Prostate gland (tissue), 2 donors: ENCODE measurements at regions not wholly inside any gene's neighbourhood (a gene's known extent, or its start where the extent isn't known, plus 50 kb on each side); places are given as distances from the start of the nearest gene placed in this dataset.
"Not testable (repeated sequence)": the region's sequence is repeated elsewhere in the genome, so short reads cannot be mapped to it uniquely, and the experiment has no call there.

ENCODE experiments used
- DNase-seq: peaks from one replicate; pipeline ENCODE4 v3.0.0-alpha.2; 2019; ENCODE audit warnings: low spot score
- H3K27ac ChIP-seq, 2 donors: fragments of 200-600 bp; sonication (generic); 2 replicates each; pipeline ENCODE4 v1.5.1; 2017 to 2019
- H3K27me3 ChIP-seq: fragments of 200-600 bp; sonication (generic); replicated peaks from 2 replicates; pipeline ENCODE4 v1.5.1; 2019; ENCODE audit not compliant: insufficient read depth
- H3K36me3 ChIP-seq, 2 donors: fragments of 200-600 bp; sonication (generic); 1 replicate in 1 of 2; 2 replicates in 1 of 2; pipeline versions ENCODE4 v1.5.1 to v1.8.1; 2017 to 2019
- H3K4me1 ChIP-seq: fragments of 200-600 bp; sonication (generic); replicated peaks from 2 replicates; pipeline ENCODE4 v1.5.1; 2019
- H3K4me3 ChIP-seq, 2 donors: fragments of 200-600 bp; sonication (generic); 2 replicates each; pipeline ENCODE4 v1.5.1; 2017 to 2019
- H3K9me3 ChIP-seq: fragments of 200-600 bp; sonication (generic); 2 replicates; pipeline ENCODE4 v1.5.1; 2017
- CTCF ChIP-seq, 4 experiments: fragments of 200-600 bp in 2 of 4; fragments of 450-650 bp in 2 of 4; sonication (generic) in 2 of 4; IDR thresholded peaks; 1 replicate in 3 of 4; 2 replicates in 1 of 4; pipeline ENCODE4 v1.5.1; 2016 to 2019; ENCODE audit warnings: antibody characterized with exemption in 4 of 4, mild to moderate bottlenecking in 2 of 4, moderate library complexity in 2 of 4
- POLR2A ChIP-seq: fragments of 450-650 bp; IDR thresholded peaks from one replicate; pipeline ENCODE4 v1.6.1; 2016; ENCODE audit warnings: antibody characterized with exemption, mild to moderate bottlenecking
- POLR2AphosphoS5 ChIP-seq: sonication (generic); formaldehyde crosslinking; IDR thresholded peaks from one replicate; pipeline ENCODE4 v1.6.1; 2017; ENCODE audit warnings: antibody characterized with exemption
- WGBS: methylation state at CpG from one replicate; pipeline ENCODE4 v1.1.5; 2018; 5-methylcytosine and 5-hydroxymethylcytosine counted together
- intact Hi-C: fragments of 100-400 bp; cut with DNase I; formaldehyde crosslinking; loops from one replicate; pipeline ENCODE4 v1.14.2; 2022

GRCh38 chr1:29682171-29682918 lies 446.0 kb downstream of the PTPRU start:
- DNase-seq: peak; percentile 3
- intact Hi-C loops: no loop called here
- no peak for TF ChIP-seq CTCF (IDR thresholded peaks at IDR 0.05)
- TF ChIP-seq POLR2AphosphoS5: no peak
- no peak for TF ChIP-seq POLR2A
- H3K27ac ChIP-seq: no peak overlapping the region
- H3K4me3 ChIP-seq: no peak overlapping the region
- WGBS: 28% methylated on average over 10 of the region's 10 CpGs
- H3K36me3 ChIP-seq: no peaks in the 10 kb centered on the region
- peaks cover 29% of the 10 kb centered on the region for H3K27me3 ChIP-seq
- no peaks in the 10 kb centered on the region for H3K9me3 ChIP-seq
- H3K4me1 ChIP-seq: peaks cover 7% of the 10 kb centered on the region

GRCh38 chr1:29681416-29681815 lies 445.1 kb downstream of the PTPRU start:
- intact Hi-C loops, H3K4me1 ChIP-seq, H3K9me3 ChIP-seq, H3K36me3 ChIP-seq, H3K4me3 ChIP-seq, H3K27ac ChIP-seq: not testable (repeated sequence)
- 57% methylated on average over 6 of the region's 6 CpGs for WGBS
- DNase-seq: peak; percentile 3
- H3K27me3 ChIP-seq: peaks cover 24% of the 10 kb centered on the region

GRCh38 chr1:29679828-29680558 lies 443.7 kb downstream of the PTPRU start:
- Histone ChIP-seq H3K27me3 (peaks cover 13% of the 10 kb centered on the region), H3K4me3 (no peak overlapping the region), H3K9me3 (no peaks in the 10 kb centered on the region), H3K36me3 (no peaks in the 10 kb centered on the region), H3K27ac (no peak overlapping the region), H3K4me1 (peaks cover 7% of the 10 kb centered on the region)
- DNase-seq: peak; percentile 2
- TF ChIP-seq POLR2A (no peak), CTCF (IDR thresholded peaks at IDR 0.05) (no peak), POLR2AphosphoS5 (no peak)
- WGBS: 95% methylated on average over 11 of the region's 11 CpGs
- intact Hi-C loops: no loop called here

GRCh38 chr1:29679316-29679715 lies 443.0 kb downstream of the PTPRU start:
- no peaks in the 10 kb centered on the region for H3K36me3 ChIP-seq
- H3K9me3 ChIP-seq: no peaks in the 10 kb centered on the region
- 88% methylated on average over 5 of the region's 5 CpGs for WGBS
- H3K4me3 ChIP-seq: no peak overlapping the region
- intact Hi-C loops: no loop called here
- no peak for DNase-seq
- peaks cover 10% of the 10 kb centered on the region for H3K27me3 ChIP-seq
- no peak overlapping the region for H3K27ac ChIP-seq
- H3K4me1 ChIP-seq: peaks cover 7% of the 10 kb centered on the region
- TF ChIP-seq POLR2A (no peak), CTCF (IDR thresholded peaks at IDR 0.05) (no peak)

GRCh38 chr1:29677028-29678024 lies 441.0 kb downstream of the PTPRU start:
- intact Hi-C loops: no loop called here
- Histone ChIP-seq H3K4me1 (peaks cover 4% of the 10 kb centered on the region), H3K9me3 (no peaks in the 10 kb centered on the region), H3K27me3 (peaks cover 7% of the 10 kb centered on the region), H3K4me3 (no peak overlapping the region), H3K36me3 (no peaks in the 10 kb centered on the region), H3K27ac (no peak overlapping the region)
- TF ChIP-seq CTCF (IDR thresholded peaks at IDR 0.05) (no peak), POLR2A (no peak), POLR2AphosphoS5 (no peak)
- DNase-seq: no peak
- 45% methylated on average over 18 of the region's 18 CpGs for WGBS
